ENCODE measurements at regions not wholly inside any gene's neighbourhood (a gene's known extent, or its start where the extent isn't known, plus 50 kb on each side); places are given as distances from the start of the nearest gene placed in this dataset.
"Not testable (repeated sequence)": the region's sequence is repeated elsewhere in the genome, so short reads cannot be mapped to it uniquely, and the experiment has no call there.

DNA sequence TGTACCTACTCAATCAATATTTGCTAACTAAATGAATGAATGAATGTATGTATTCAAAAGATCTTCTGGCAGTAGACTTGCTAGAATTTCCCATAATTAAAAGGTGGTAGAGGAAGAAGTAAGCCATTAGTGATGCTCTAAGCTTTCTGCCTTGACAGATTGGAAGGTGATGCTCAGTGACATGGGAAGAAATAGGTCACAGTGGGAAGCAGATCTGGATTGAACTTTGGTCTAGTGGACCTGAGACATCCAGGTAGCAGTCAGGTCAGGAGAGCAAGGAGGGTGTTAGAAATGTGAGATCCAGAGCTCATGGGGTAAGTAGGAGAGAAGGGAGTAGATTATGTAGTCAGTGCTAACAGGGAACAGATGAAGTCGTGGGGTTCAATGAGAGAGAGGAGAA lies 106.4 kb downstream of the SNX5 start:
- TF ChIP-seq, protein P1, sequence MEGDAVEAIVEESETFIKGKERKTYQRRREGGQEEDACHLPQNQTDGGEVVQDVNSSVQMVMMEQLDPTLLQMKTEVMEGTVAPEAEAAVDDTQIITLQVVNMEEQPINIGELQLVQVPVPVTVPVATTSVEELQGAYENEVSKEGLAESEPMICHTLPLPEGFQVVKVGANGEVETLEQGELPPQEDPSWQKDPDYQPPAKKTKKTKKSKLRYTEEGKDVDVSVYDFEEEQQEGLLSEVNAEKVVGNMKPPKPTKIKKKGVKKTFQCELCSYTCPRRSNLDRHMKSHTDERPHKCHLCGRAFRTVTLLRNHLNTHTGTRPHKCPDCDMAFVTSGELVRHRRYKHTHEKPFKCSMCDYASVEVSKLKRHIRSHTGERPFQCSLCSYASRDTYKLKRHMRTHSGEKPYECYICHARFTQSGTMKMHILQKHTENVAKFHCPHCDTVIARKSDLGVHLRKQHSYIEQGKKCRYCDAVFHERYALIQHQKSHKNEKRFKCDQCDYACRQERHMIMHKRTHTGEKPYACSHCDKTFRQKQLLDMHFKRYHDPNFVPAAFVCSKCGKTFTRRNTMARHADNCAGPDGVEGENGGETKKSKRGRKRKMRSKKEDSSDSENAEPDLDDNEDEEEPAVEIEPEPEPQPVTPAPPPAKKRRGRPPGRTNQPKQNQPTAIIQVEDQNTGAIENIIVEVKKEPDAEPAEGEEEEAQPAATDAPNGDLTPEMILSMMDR (IDR thresholded peaks at IDR 0.05) = no peak
- TF ChIP-seq POLR2AphosphoS5 (IDR thresholded peaks at IDR 0.05) = no peak
- H3K4me3 ChIP-seq = no peak overlapping the region
- DNase-seq (ENCODE audit: low spot score in 2 of 2) = no peak
- no peaks in the 10 kb centered on the region for H3K36me3 ChIP-seq
- no peaks in the 10 kb centered on the region for H3K27me3 ChIP-seq
- H3K27ac ChIP-seq = no peak overlapping the region
- H3K9me3 ChIP-seq = no peaks in the 10 kb centered on the region
- WGBS = 79% methylated on average over 1 of the region's 1 CpG
- peaks cover 29% of the 10 kb centered on the region for H3K4me1 ChIP-seq

DNA sequence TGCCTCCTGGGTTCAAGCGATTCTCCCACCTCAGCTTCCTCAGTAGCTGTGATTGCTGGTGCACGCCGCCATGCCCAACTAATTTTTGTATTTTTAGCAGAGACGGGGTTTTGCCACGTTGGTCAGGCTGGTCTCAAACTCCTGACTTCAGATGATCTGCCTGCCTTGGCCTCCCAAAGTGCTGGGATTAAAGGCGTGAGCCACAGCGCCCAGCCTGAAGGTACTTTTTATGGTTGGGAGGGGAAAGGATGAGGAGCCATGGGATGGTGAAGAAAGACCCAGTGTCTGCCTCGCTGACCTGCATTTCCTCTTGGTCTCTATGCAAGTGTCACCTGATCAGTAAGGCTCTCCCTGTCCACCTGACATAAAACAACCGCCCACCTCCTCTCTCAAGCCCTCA lies 107.0 kb downstream of the SNX5 start:
- not testable (repeated sequence) for H3K4me3 ChIP-seq; H3K36me3 ChIP-seq; H3K27ac ChIP-seq; H3K9me3 ChIP-seq; H3K27me3 ChIP-seq; DNase-seq (ENCODE audit: low spot score in 2 of 2)
- peaks cover 24% of the 10 kb centered on the region for H3K4me1 ChIP-seq
- WGBS = 95% methylated on average over 9 of the region's 9 CpGs

DNA sequence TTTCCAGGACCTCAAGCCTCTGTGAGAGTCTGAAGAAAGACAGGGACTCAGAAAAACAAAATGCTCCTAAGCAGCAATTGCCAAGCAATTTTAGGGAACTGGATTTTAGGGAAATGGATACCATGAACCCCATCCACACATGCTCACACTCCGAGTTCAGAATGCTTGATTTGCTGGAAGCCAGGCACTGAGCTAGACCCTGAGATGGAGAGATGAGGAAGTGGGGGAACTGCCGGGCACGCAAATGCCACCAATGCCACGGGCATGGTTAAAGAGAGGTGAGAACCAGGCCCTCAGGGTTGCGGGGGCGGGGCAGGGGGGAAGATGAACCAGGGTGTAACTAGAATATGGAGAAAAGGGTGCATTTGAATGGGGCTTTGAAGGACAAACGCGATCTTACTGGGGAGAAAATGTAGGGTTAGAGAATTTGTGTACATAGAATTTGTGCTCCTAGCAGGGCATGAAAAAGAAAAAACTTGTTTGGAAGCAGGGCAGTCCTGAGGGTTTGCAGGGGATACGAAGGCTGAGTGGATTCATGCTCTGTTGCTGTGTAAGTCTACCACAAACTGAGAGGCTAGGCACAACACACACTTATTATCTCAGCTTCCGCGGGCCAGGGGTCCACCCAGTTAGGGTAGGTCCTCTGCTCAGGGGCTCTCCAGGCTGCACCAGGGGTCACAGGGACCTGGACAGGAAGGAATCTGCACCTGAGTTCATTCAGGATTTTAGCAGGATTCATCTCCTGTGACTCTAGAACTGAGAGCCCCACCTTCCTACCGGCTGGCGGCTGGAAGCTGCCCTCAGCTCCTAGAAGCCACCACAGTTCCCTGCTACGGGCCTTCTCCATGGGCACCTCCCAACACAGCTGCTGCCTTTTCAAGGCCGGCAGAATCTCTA lies 108.0 kb downstream of the SNX5 start:
- H3K4me3 ChIP-seq = no peak overlapping the region
- TF ChIP-seq POLR2AphosphoS5 (IDR thresholded peaks at IDR 0.05) (no peak), POLR2A (IDR thresholded peaks at IDR 0.05) (no peak), EP300 (IDR thresholded peaks at IDR 0.05) (no peak)
- TF ChIP-seq, protein P1 (IDR thresholded peaks at IDR 0.05) = no peak
- no peak for DNase-seq (ENCODE audit: low spot score in 2 of 2)
- H3K27me3 ChIP-seq = no peaks in the 10 kb centered on the region
- H3K9me3 ChIP-seq = no peaks in the 10 kb centered on the region
- 90% methylated on average over 15 of the region's 15 CpGs for WGBS
- peaks cover 29% of the 10 kb centered on the region for H3K4me1 ChIP-seq
- no peak overlapping the region for H3K27ac ChIP-seq
- no peaks in the 10 kb centered on the region for H3K36me3 ChIP-seq

- Histone ChIP-seq H3K9me3 (no peaks in the 10 kb centered on the region), H3K4me1 (peaks cover 29% of the 10 kb centered on the region), H3K27me3 (no peaks in the 10 kb centered on the region), H3K36me3 (no peaks in the 10 kb centered on the region), H3K27ac (no peak overlapping the region), H3K4me3 (no peak overlapping the region)
- 54% methylated on average over 5 of the region's 22 CpGs for WGBS
- TF ChIP-seq POLR2A (IDR thresholded peaks at IDR 0.05) (no peak), POLR2AphosphoS5 (IDR thresholded peaks at IDR 0.05) (no peak), EP300 (IDR thresholded peaks at IDR 0.05) (no peak)
- TF ChIP-seq, protein P1 (IDR thresholded peaks at IDR 0.05) = no peak
- DNase-seq (ENCODE audit: low spot score in 2 of 2) = no peak
These were observed 108.9 kb downstream of the SNX5 start for GRCh38 chr20:17859616-17860232.

GRCh38 chr20:17859002-17859615 lies 109.5 kb downstream of the SNX5 start:
- H3K4me3 ChIP-seq = no peak overlapping the region
- TF ChIP-seq POLR2AphosphoS5 (IDR thresholded peaks at IDR 0.05) = no peak
- TF ChIP-seq EP300 (IDR thresholded peaks at IDR 0.05) = no peak
- WGBS = 76% methylated on average over 3 of the region's 7 CpGs
- H3K4me1 ChIP-seq = peaks cover 29% of the 10 kb centered on the region
- no peaks in the 10 kb centered on the region for H3K27me3 ChIP-seq
- no peak overlapping the region for H3K27ac ChIP-seq
- H3K36me3 ChIP-seq = no peaks in the 10 kb centered on the region
- no peaks in the 10 kb centered on the region for H3K9me3 ChIP-seq
- no peak for DNase-seq (ENCODE audit: low spot score in 2 of 2)

- no peak for DNase-seq (ENCODE audit: low spot score in 2 of 2)
- Histone ChIP-seq H3K27me3 (no peaks in the 10 kb centered on the region), H3K27ac (no peak overlapping the region), H3K4me3 (no peak overlapping the region), H3K9me3 (no peaks in the 10 kb centered on the region), H3K4me1 (peaks cover 23% of the 10 kb centered on the region), H3K36me3 (no peaks in the 10 kb centered on the region)
- WGBS = 87% methylated on average over 13 of the region's 13 CpGs
- TF ChIP-seq POLR2AphosphoS5 (IDR thresholded peaks at IDR 0.05) = no peak
- TF ChIP-seq, protein P1 (IDR thresholded peaks at IDR 0.05) = no peak
- no peak for TF ChIP-seq EP300 (IDR thresholded peaks at IDR 0.05)
- no peak for TF ChIP-seq POLR2A (IDR thresholded peaks at IDR 0.05)
These were observed 110.1 kb downstream of the SNX5 start for GRCh38 chr20:17858450-17859001.

All from suprapubic skin (tissue), 4 donors.